WTC11 (cell line): ENCODE measurements at regions not wholly inside any gene's neighbourhood (a gene's known extent, or its start where the extent isn't known, plus 50 kb on each side); places are given as distances from the start of the nearest gene placed in this dataset.

Experiments used
- ATAC-seq: fragments of 200-7000 bp; cut with Tn5 transposase; 2 replicates; pipeline ENCODE4 v1.10.0; 2021; ENCODE audit warnings: mild to moderate bottlenecking, moderate library complexity
- CTCF ChIA-PET: fragments of 300-600 bp; sonication (Branson Sonifier 250); formaldehyde crosslinking; loops from one replicate; lab custom pipeline; 2021; ENCODE audit warnings: antibody characterized with exemption; lab: Charles Lee
- POLR2A ChIA-PET: fragments of 350-600 bp; sonication (Branson Sonifier 250); formaldehyde crosslinking; loops from one replicate; lab custom pipeline; 2021; ENCODE audit warnings: antibody characterized with exemption; lab: Charles Lee
- DNase-seq: peaks from one replicate; pipeline ENCODE4 v3.0.0; 2021; ENCODE audit warnings: low spot score
- H3K27ac Mint-ChIP-seq: 2 replicates; pipeline ENCODE4 v1.8.0; 2021; ENCODE audit warnings: mixed read lengths
- H3K27me3 Mint-ChIP-seq: 2 replicates; pipeline ENCODE4 v1.8.0; 2021; ENCODE audit warnings: low read depth, mild to moderate bottlenecking, moderate library complexity, mixed read lengths
- H3K36me3 Mint-ChIP-seq: 2 replicates; pipeline ENCODE4 v1.8.0; 2021; ENCODE audit warnings: mixed read lengths
- H3K4me1 Mint-ChIP-seq: 2 replicates; pipeline ENCODE4 v1.8.0; 2022; ENCODE audit warnings: mixed read lengths
- H3K4me3 Mint-ChIP-seq: 2 replicates; pipeline ENCODE4 v1.8.0; 2021; ENCODE audit warnings: mild to moderate bottlenecking, moderate library complexity, mixed read lengths
- H3K9me3 Mint-ChIP-seq: 2 replicates; pipeline ENCODE4 v1.8.0; 2021; ENCODE audit warnings: mixed read lengths
- ELF4 ChIP-seq: sonication (generic); formaldehyde crosslinking; IDR thresholded peaks from 2 replicates; pipeline ENCODE4 v1.8.1; 2022; ENCODE audit warnings: low read depth, mild to moderate bottlenecking, moderate library complexity, missing genetic modification reagents
- NFATC4 ChIP-seq: fragments of 250-450 bp; sonication (Bioruptor Pico); IDR thresholded peaks from 2 replicates; pipeline ENCODE4 v1.9.0; 2021; ENCODE audit warnings: mild to moderate bottlenecking
- NFYB ChIP-seq: sonication (generic); formaldehyde crosslinking; conservative IDR thresholded peaks from 2 replicates; pipeline ENCODE4 v1.8.0; 2022; ENCODE audit warnings: low read depth, missing genetic modification reagents
- NR3C1 ChIP-seq: sonication (generic); formaldehyde crosslinking; conservative IDR thresholded peaks from 2 replicates; pipeline ENCODE4 v1.8.1; 2023; ENCODE audit warnings: low read depth, mild to moderate bottlenecking, missing genetic modification reagents
- OVOL2 ChIP-seq: fragments of 250-450 bp; sonication (Bioruptor Pico); IDR thresholded peaks from 2 replicates; pipeline ENCODE4 v1.9.0; 2021; ENCODE audit warnings: mild to moderate bottlenecking, borderline replicate concordance
- SMAD3 ChIP-seq: sonication (generic); formaldehyde crosslinking; IDR thresholded peaks from 2 replicates; pipeline ENCODE4 v1.8.0; 2022; ENCODE audit warnings: missing genetic modification reagents, mild to moderate bottlenecking, borderline replicate concordance
- TEAD1 ChIP-seq: sonication (generic); formaldehyde crosslinking; IDR thresholded peaks from 2 replicates; pipeline ENCODE4 v1.8.0; 2022; ENCODE audit warnings: mild to moderate bottlenecking, missing genetic modification reagents
- ZNF263 ChIP-seq: sonication (generic); formaldehyde crosslinking; IDR thresholded peaks from 2 replicates; pipeline ENCODE4 v1.8.1; 2022; ENCODE audit warnings: low read depth, mild to moderate bottlenecking, moderate library complexity, missing genetic modification reagents
- ZNF317 ChIP-seq: sonication (generic); formaldehyde crosslinking; IDR thresholded peaks from 2 replicates; pipeline ENCODE4 v1.8.1; 2023; ENCODE audit warnings: low read depth, mild to moderate bottlenecking, moderate library complexity, missing genetic modification reagents, borderline replicate concordance
- TF ChIP-seq, protein P1 (sequence below): fragments of 250-450 bp; sonication (Bioruptor Pico); IDR thresholded peaks from 2 replicates; pipeline ENCODE4 v1.9.0; 2021; ENCODE audit warnings: mild to moderate bottlenecking, borderline replicate concordance
- TF ChIP-seq, protein P2 (sequence below): sonication (generic); formaldehyde crosslinking; IDR thresholded peaks from 2 replicates; pipeline ENCODE4 v1.8.1; 2022; ENCODE audit warnings: missing genetic modification reagents, borderline replicate concordance
- TF ChIP-seq, protein P3 (sequence below): fragments of 250-450 bp; sonication (Bioruptor Pico); IDR thresholded peaks from 2 replicates; pipeline ENCODE4 v1.8.0; 2021; ENCODE audit warnings: mild to moderate bottlenecking
- TF ChIP-seq, protein P4 (sequence below): sonication (generic); formaldehyde crosslinking; conservative IDR thresholded peaks from 2 replicates; pipeline ENCODE4 v1.8.1; 2022; ENCODE audit warnings: mild to moderate bottlenecking, missing genetic modification reagents
- TF ChIP-seq, protein P5 (sequence below): sonication (generic); formaldehyde crosslinking; IDR thresholded peaks from 2 replicates; pipeline ENCODE4 v1.8.0; 2023; ENCODE audit warnings: mild to moderate bottlenecking, missing genetic modification reagents
- TF ChIP-seq, protein P6 (sequence below): fragments of 250-450 bp; sonication (Bioruptor Pico); IDR thresholded peaks from 2 replicates; pipeline ENCODE4 v1.9.0; 2021; ENCODE audit warnings: mild to moderate bottlenecking
- TF ChIP-seq, protein P7 (sequence below): sonication (generic); formaldehyde crosslinking; IDR thresholded peaks from 2 replicates; pipeline ENCODE4 v1.8.1; 2023; ENCODE audit warnings: mild to moderate bottlenecking, missing genetic modification reagents, borderline replicate concordance

DNA sequence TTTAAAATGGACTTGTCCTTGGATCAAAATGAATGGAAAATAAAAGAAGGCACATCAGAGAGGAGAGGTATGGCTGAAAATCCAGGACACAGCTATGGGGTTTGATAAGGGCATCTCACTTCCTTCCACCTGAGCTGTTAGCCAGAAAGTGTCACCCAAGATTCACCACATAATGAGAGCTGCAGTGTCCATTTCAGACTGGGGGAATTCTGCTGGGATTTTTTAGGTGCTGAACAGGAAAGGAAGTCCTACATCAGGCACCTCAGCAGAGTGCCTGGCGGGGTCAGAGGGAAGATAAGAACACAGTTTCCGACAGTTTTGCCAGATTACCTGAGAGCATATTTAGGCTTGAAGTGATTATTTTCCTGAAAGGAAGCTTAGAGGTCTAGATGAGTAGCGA lies 187.6 kb upstream of the HNMT start (continued):
- TF ChIP-seq, protein P1, sequence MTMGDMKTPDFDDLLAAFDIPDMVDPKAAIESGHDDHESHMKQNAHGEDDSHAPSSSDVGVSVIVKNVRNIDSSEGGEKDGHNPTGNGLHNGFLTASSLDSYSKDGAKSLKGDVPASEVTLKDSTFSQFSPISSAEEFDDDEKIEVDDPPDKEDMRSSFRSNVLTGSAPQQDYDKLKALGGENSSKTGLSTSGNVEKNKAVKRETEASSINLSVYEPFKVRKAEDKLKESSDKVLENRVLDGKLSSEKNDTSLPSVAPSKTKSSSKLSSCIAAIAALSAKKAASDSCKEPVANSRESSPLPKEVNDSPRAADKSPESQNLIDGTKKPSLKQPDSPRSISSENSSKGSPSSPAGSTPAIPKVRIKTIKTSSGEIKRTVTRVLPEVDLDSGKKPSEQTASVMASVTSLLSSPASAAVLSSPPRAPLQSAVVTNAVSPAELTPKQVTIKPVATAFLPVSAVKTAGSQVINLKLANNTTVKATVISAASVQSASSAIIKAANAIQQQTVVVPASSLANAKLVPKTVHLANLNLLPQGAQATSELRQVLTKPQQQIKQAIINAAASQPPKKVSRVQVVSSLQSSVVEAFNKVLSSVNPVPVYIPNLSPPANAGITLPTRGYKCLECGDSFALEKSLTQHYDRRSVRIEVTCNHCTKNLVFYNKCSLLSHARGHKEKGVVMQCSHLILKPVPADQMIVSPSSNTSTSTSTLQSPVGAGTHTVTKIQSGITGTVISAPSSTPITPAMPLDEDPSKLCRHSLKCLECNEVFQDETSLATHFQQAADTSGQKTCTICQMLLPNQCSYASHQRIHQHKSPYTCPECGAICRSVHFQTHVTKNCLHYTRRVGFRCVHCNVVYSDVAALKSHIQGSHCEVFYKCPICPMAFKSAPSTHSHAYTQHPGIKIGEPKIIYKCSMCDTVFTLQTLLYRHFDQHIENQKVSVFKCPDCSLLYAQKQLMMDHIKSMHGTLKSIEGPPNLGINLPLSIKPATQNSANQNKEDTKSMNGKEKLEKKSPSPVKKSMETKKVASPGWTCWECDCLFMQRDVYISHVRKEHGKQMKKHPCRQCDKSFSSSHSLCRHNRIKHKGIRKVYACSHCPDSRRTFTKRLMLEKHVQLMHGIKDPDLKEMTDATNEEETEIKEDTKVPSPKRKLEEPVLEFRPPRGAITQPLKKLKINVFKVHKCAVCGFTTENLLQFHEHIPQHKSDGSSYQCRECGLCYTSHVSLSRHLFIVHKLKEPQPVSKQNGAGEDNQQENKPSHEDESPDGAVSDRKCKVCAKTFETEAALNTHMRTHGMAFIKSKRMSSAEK (CRISPR knock-in tag): no peak

DNA sequence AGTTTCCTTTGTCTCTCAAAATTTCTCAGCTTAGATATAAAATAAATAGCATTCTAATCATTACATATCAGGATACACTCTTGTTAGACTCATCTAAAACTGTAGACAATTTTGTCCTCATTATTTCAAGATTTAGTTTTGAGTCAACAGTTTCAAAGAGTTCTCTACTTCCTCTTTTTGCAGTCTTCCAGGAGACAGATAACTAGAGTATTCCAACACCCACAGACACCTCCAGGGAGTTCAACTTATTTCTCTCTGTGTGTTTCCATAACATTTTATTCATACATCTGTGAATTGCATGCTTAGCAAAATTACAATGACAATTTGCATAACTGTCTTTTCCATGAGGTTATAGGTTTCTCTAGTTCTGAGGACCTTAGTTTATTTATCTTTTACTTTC lies 166.6 kb upstream of the HNMT start:
- CTCF ChIA-PET: no interaction called here
- Mint-ChIP-seq H3K9me3 (peaks cover 82% of the 10 kb centered on the region), H3K4me3 (no peak overlapping the region), H3K27me3 (no peaks in the 10 kb centered on the region; the same call in 1 of the 2 replicates), H3K36me3 (peaks cover 21% of the 10 kb centered on the region), H3K4me1 (no peaks in the 10 kb centered on the region), H3K27ac (no peak overlapping the region)
- POLR2A ChIA-PET: no interaction called here
- ATAC-seq (no peak), DNase-seq (no peak)
- TF ChIP-seq TEAD1 (no peak), NFATC4 (CRISPR knock-in tag) (no peak), NR3C1 (CRISPR knock-in tag) (no peak), ZNF263 (no peak), SMAD3 (CRISPR knock-in tag) (no peak), NFYB (CRISPR knock-in tag) (no peak), ELF4 (CRISPR knock-in tag) (no peak)
- TF ChIP-seq, protein P2, sequence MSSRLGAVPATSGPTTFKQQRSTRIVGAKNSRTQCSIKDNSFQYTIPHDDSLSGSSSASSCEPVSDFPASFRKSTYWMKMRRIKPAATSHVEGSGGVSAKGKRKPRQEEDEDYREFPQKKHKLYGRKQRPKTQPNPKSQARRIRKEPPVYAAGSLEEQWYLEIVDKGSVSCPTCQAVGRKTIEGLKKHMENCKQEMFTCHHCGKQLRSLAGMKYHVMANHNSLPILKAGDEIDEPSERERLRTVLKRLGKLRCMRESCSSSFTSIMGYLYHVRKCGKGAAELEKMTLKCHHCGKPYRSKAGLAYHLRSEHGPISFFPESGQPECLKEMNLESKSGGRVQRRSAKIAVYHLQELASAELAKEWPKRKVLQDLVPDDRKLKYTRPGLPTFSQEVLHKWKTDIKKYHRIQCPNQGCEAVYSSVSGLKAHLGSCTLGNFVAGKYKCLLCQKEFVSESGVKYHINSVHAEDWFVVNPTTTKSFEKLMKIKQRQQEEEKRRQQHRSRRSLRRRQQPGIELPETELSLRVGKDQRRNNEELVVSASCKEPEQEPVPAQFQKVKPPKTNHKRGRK (CRISPR knock-in tag): no peak
- TF ChIP-seq, protein P3, sequence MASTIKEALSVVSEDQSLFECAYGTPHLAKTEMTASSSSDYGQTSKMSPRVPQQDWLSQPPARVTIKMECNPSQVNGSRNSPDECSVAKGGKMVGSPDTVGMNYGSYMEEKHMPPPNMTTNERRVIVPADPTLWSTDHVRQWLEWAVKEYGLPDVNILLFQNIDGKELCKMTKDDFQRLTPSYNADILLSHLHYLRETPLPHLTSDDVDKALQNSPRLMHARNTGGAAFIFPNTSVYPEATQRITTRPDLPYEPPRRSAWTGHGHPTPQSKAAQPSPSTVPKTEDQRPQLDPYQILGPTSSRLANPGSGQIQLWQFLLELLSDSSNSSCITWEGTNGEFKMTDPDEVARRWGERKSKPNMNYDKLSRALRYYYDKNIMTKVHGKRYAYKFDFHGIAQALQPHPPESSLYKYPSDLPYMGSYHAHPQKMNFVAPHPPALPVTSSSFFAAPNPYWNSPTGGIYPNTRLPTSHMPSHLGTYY (CRISPR knock-in tag): no peak
- TF ChIP-seq, protein P4, sequence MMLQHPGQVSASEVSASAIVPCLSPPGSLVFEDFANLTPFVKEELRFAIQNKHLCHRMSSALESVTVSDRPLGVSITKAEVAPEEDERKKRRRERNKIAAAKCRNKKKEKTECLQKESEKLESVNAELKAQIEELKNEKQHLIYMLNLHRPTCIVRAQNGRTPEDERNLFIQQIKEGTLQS: no peak
- TF ChIP-seq, protein P5, sequence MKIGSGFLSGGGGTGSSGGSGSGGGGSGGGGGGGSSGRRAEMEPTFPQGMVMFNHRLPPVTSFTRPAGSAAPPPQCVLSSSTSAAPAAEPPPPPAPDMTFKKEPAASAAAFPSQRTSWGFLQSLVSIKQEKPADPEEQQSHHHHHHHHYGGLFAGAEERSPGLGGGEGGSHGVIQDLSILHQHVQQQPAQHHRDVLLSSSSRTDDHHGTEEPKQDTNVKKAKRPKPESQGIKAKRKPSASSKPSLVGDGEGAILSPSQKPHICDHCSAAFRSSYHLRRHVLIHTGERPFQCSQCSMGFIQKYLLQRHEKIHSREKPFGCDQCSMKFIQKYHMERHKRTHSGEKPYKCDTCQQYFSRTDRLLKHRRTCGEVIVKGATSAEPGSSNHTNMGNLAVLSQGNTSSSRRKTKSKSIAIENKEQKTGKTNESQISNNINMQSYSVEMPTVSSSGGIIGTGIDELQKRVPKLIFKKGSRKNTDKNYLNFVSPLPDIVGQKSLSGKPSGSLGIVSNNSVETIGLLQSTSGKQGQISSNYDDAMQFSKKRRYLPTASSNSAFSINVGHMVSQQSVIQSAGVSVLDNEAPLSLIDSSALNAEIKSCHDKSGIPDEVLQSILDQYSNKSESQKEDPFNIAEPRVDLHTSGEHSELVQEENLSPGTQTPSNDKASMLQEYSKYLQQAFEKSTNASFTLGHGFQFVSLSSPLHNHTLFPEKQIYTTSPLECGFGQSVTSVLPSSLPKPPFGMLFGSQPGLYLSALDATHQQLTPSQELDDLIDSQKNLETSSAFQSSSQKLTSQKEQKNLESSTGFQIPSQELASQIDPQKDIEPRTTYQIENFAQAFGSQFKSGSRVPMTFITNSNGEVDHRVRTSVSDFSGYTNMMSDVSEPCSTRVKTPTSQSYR (CRISPR knock-in tag): no peak
- TF ChIP-seq, protein P6, sequence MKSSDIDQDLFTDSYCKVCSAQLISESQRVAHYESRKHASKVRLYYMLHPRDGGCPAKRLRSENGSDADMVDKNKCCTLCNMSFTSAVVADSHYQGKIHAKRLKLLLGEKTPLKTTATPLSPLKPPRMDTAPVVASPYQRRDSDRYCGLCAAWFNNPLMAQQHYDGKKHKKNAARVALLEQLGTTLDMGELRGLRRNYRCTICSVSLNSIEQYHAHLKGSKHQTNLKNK: no peak

DNA sequence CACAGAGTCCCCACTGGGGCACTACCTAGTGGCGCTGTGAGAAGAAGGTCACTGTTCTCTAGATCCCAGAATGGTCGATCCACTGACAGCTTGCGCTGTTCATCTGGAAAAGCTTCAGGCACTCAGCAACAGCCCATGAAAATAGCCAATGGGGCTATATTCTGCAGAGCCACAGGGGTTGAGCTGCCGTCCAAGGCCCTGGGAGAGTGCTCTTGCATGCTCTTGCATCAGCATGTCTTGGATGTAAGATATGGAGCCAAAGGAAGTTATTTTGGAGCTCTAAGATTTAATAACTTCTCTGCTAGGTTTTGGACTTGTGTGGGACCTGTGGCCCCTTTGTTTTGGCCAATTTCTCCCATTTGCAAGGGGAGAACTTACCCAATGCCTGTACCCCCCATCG lies 164.7 kb upstream of the HNMT start:
- TF ChIP-seq ZNF317 (no peak), OVOL2 (CRISPR knock-in tag) (no peak), NR3C1 (CRISPR knock-in tag) (no peak)
- TF ChIP-seq, protein P7, sequence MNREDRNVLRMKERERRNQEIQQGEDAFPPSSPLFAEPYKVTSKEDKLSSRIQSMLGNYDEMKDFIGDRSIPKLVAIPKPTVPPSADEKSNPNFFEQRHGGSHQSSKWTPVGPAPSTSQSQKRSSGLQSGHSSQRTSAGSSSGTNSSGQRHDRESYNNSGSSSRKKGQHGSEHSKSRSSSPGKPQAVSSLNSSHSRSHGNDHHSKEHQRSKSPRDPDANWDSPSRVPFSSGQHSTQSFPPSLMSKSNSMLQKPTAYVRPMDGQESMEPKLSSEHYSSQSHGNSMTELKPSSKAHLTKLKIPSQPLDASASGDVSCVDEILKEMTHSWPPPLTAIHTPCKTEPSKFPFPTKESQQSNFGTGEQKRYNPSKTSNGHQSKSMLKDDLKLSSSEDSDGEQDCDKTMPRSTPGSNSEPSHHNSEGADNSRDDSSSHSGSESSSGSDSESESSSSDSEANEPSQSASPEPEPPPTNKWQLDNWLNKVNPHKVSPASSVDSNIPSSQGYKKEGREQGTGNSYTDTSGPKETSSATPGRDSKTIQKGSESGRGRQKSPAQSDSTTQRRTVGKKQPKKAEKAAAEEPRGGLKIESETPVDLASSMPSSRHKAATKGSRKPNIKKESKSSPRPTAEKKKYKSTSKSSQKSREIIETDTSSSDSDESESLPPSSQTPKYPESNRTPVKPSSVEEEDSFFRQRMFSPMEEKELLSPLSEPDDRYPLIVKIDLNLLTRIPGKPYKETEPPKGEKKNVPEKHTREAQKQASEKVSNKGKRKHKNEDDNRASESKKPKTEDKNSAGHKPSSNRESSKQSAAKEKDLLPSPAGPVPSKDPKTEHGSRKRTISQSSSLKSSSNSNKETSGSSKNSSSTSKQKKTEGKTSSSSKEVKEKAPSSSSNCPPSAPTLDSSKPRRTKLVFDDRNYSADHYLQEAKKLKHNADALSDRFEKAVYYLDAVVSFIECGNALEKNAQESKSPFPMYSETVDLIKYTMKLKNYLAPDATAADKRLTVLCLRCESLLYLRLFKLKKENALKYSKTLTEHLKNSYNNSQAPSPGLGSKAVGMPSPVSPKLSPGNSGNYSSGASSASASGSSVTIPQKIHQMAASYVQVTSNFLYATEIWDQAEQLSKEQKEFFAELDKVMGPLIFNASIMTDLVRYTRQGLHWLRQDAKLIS (CRISPR knock-in tag): no peak
- DNase-seq (no peak), ATAC-seq (no peak)
- H3K9me3 Mint-ChIP-seq: peaks cover 79% of the 10 kb centered on the region
- ChIA-PET POLR2A (no interaction called here), CTCF (no interaction called here)
- H3K4me1 Mint-ChIP-seq: no peaks in the 10 kb centered on the region
- no peaks in the 10 kb centered on the region; the same call in 1 of the 2 replicates for H3K27me3 Mint-ChIP-seq
- peaks cover 30% of the 10 kb centered on the region for H3K36me3 Mint-ChIP-seq
- no peak overlapping the region for H3K4me3 Mint-ChIP-seq
- H3K27ac Mint-ChIP-seq: no peak overlapping the region
